PC-3 (cell line): ENCODE measurements at regions not wholly inside any gene's neighbourhood (a gene's known extent, or its start where the extent isn't known, plus 50 kb on each side); places are given as distances from the start of the nearest gene placed in this dataset.
"Not testable (repeated sequence)": the region's sequence is repeated elsewhere in the genome, so short reads cannot be mapped to it uniquely, and the experiment has no call there.

Source experiments
- EZH2 ChIP-seq: fragments of 300-600 bp; sonication (generic); IDR thresholded peaks from one replicate; pipeline ENCODE4 v1.6.1; 2017; ENCODE audit warnings: antibody characterized with exemption, mild to moderate bottlenecking, low read length; ENCODE audit not compliant: unreplicated experiment
- EZH2phosphoT487 ChIP-seq: fragments of 300-600 bp; sonication (generic); IDR thresholded peaks from 2 replicates; pipeline ENCODE4 v1.6.1; 2018; ENCODE audit warnings: mild to moderate bottlenecking, antibody characterized with exemption, low read length, borderline replicate concordance
- TF ChIP-seq, protein P1 (sequence below): fragments of 300-600 bp; sonication (generic); conservative IDR thresholded peaks from 2 replicates; pipeline ENCODE4 v1.5.1; 2017; ENCODE audit warnings: antibody characterized with exemption, low read depth, mild to moderate bottlenecking, low read length

DNA sequence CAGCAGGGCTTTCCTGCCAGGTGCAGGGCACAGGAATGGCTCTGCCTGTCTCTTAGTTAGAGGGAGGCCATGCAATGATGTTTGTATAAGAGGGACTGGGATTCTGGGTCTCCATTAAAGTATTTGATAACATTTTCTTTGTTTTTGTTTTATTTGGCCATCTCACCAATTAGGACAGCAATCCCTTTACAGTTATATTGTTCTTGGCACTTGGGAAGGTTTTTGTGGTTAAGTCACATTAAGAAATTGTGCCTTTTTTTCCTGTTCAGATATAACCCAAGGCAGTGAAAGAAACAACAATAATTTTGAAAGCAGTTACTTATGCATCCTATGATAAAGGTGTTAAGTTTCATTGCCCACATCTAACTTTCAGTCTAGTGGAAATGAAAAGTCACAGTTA, 237.4 kb upstream of the PRSS58 start:
- TF ChIP-seq, protein P1, sequence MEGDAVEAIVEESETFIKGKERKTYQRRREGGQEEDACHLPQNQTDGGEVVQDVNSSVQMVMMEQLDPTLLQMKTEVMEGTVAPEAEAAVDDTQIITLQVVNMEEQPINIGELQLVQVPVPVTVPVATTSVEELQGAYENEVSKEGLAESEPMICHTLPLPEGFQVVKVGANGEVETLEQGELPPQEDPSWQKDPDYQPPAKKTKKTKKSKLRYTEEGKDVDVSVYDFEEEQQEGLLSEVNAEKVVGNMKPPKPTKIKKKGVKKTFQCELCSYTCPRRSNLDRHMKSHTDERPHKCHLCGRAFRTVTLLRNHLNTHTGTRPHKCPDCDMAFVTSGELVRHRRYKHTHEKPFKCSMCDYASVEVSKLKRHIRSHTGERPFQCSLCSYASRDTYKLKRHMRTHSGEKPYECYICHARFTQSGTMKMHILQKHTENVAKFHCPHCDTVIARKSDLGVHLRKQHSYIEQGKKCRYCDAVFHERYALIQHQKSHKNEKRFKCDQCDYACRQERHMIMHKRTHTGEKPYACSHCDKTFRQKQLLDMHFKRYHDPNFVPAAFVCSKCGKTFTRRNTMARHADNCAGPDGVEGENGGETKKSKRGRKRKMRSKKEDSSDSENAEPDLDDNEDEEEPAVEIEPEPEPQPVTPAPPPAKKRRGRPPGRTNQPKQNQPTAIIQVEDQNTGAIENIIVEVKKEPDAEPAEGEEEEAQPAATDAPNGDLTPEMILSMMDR = not testable (repeated sequence)
- TF ChIP-seq EZH2, EZH2phosphoT487: not testable (repeated sequence)
